ENCODE measurements at regions not wholly inside any gene's neighbourhood (a gene's known extent, or its start where the extent isn't known, plus 50 kb on each side); places are given as distances from the start of the nearest gene placed in this dataset.

DNA sequence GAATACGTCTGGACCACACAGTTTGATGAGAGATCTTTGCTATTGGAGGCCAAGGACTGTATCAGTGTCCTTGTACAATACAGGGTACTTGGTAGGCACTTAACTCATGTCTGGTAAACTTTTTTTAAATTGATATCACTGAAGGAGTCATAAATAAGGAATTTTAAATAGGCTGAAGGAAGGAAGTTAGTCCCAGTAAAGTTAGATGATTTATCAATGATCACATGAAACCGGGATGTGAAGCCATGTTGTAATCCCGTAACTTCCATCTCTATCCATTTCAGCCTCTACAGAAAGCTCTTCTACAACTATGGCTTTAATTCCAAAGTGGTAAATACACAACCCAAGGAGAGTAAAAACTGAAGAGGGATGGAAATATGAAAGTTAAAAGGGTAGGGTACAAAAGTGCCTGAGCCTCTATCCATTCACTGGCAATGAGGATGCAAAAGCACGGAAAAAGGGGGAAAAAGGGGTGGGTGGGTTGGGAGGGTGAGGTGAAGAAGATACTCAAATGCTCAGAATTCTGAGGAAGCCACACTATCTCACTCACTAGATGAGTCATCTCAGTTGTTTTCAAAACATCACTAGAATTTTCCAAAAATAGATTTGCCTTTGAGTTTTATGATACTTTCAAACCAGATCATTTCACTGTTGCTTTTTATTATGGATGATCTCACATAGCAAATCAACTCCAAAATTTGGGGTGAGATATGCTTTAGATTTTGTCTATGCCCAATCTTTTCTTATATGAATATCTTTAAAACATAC is 1053.5 kb downstream of the NR2F1-AS1 start:
- TF ChIP-seq, protein P1, sequence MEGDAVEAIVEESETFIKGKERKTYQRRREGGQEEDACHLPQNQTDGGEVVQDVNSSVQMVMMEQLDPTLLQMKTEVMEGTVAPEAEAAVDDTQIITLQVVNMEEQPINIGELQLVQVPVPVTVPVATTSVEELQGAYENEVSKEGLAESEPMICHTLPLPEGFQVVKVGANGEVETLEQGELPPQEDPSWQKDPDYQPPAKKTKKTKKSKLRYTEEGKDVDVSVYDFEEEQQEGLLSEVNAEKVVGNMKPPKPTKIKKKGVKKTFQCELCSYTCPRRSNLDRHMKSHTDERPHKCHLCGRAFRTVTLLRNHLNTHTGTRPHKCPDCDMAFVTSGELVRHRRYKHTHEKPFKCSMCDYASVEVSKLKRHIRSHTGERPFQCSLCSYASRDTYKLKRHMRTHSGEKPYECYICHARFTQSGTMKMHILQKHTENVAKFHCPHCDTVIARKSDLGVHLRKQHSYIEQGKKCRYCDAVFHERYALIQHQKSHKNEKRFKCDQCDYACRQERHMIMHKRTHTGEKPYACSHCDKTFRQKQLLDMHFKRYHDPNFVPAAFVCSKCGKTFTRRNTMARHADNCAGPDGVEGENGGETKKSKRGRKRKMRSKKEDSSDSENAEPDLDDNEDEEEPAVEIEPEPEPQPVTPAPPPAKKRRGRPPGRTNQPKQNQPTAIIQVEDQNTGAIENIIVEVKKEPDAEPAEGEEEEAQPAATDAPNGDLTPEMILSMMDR (conservative IDR thresholded peaks at IDR 0.05; ENCODE audit: low read length): no peak
- no peak for TF ChIP-seq EZH2phosphoT487 (IDR thresholded peaks at IDR 0.05; ENCODE audit: borderline replicate concordance, low read depth, low read length)

DNA sequence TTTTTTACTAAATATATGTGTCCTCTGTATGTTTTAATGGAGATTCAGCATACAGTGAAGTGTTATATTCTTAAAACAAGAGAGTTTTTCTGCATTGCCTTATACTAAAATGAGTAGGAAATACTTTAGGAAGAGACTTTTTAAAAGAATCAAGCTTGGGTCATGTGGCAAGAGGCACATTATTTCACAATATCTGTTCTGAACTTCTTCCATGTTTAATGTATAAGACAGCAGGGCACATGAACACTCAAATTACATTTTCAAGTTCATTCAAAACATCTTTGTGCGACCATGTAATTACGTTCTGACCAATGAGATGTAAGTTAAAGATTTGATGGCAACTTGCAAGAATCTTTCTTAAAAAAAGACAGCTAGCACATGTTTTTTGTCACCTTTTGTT is 1055.9 kb downstream of the NR2F1-AS1 start:
- TF ChIP-seq, protein P1 (conservative IDR thresholded peaks at IDR 0.05; ENCODE audit: low read length): no peak
- no peak for TF ChIP-seq EZH2phosphoT487 (IDR thresholded peaks at IDR 0.05; ENCODE audit: borderline replicate concordance, low read depth, low read length)
- Histone ChIP-seq H2AFZ (ENCODE audit: low read length) (no peak overlapping the region), H3K9me3 (ENCODE audit: low read length) (no peaks in the 10 kb centered on the region), H4K20me1 (ENCODE audit: insufficient read depth, low read length) (no peaks in the 10 kb centered on the region), H3K4me3 (ENCODE audit: low read depth, low read length, poor library complexity, severe bottlenecking) (no peak overlapping the region), H3K27ac (ENCODE audit: low read depth, low read length, poor library complexity, severe bottlenecking) (no peak overlapping the region), H3K4me2 (ENCODE audit: low read length) (no peak overlapping the region), H3K4me1 (ENCODE audit: insufficient read depth, low read length, poor library complexity, severe bottlenecking) (no peaks in the 10 kb centered on the region), H3K36me3 (ENCODE audit: insufficient read depth, low read length) (no peaks in the 10 kb centered on the region), H3K79me2 (ENCODE audit: insufficient read depth, low read depth, low read length) (no peaks in the 10 kb centered on the region), H3K9me2 (ENCODE audit: insufficient read depth, low read length) (no peaks in the 10 kb centered on the region)
- ChIA-PET CTCF (ENCODE audit: unreplicated experiment) (no interaction called here), POLR2A (no interaction called here)
- intact Hi-C loops (cut with micrococcal nuclease; ENCODE audit: unreplicated experiment): no loop called here
- BruUV-seq (replicated peaks): no TSS peak
- no peak for DNase-seq (ENCODE audit: low spot score)

More for the DNA sequence above, 1053.5 kb downstream of the NR2F1-AS1 start:
- Histone ChIP-seq H3K79me2 (ENCODE audit: insufficient read depth, low read depth, low read length) (no peaks in the 10 kb centered on the region), H3K9me2 (ENCODE audit: insufficient read depth, low read length) (no peaks in the 10 kb centered on the region), H3K4me2 (ENCODE audit: low read length) (no peak overlapping the region), H2AFZ (ENCODE audit: low read length) (no peak overlapping the region), H3K9me3 (ENCODE audit: low read length) (no peaks in the 10 kb centered on the region), H3K4me3 (ENCODE audit: low read depth, low read length, poor library complexity, severe bottlenecking) (no peak overlapping the region), H4K20me1 (ENCODE audit: insufficient read depth, low read length) (no peaks in the 10 kb centered on the region), H3K27ac (ENCODE audit: low read depth, low read length, poor library complexity, severe bottlenecking) (no peak overlapping the region), H3K36me3 (ENCODE audit: insufficient read depth, low read length) (no peaks in the 10 kb centered on the region), H3K4me1 (ENCODE audit: insufficient read depth, low read length, poor library complexity, severe bottlenecking) (no peaks in the 10 kb centered on the region)
- ChIA-PET CTCF (ENCODE audit: unreplicated experiment) (no interaction called here), POLR2A (no interaction called here)
- no TSS peak for BruUV-seq (replicated peaks)
- intact Hi-C loops (cut with micrococcal nuclease; ENCODE audit: unreplicated experiment): no loop called here
- DNase-seq (ENCODE audit: low spot score): no peak

Data from OCI-LY7 (cell line).